ENCODE measurements at regions not wholly inside any gene's neighbourhood (a gene's known extent, or its start where the extent isn't known, plus 50 kb on each side); places are given as distances from the start of the nearest gene placed in this dataset.

DNA sequence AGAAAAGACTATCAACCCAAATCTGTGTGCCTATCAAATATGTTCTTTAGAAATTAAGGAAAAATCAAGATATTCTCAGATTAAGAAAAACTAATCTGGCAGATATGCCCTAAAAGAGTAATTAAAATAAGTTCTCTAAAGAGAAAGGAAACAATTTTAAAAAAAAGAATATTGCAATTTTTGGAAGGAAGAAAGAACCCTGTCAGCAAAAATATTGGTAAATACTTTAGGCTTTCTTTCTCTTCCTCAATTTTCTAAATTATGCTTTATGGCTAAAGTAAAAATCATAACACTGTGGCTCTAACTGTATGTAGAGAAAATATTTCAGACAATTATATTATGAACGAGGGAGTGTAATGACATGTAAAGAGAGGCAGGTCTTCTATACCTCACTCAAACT lies 691.3 kb upstream of the PTBP2 start:
- Histone ChIP-seq H3K9me3 (no peaks in the 10 kb centered on the region), H3K4me1 (ENCODE audit: insufficient read depth) (no peaks in the 10 kb centered on the region), H3K36me3 (no peaks in the 10 kb centered on the region), H3K4me3 (no peak overlapping the region), H3K27ac (no peak overlapping the region), H3K27me3 (no peaks in the 10 kb centered on the region)
- no peak for DNase-seq
- TF ChIP-seq CTCF (IDR thresholded peaks at IDR 0.05) (no peak), EP300 (IDR thresholded peaks at IDR 0.05) (no peak), POLR2A (IDR thresholded peaks at IDR 0.05) (no peak)
- WGBS, 3 donors, result 82 to 84% (median 83%) methylated on average over 1 of the region's 1 CpG
- intact Hi-C loops (cut with DNase I), result no loop called here

DNA sequence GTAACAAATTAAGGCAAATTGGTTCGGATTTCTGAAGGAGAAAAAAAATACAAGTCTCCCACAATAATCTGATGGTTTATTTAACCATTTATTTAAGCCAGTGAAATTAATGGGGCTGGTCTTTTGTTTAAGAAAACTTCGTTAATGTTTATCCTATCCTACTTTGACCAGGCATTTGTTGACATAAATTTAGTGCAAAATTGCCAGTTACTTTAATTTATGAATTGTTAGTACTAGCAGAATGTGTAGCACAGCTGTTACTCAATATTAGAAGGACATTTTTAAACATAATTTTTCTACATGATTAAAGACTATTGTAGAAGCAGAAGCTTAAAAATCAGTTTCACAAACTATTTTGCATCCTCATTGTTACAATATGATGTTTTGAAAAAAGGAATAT lies 687.6 kb upstream of the PTBP2 start:
- H3K4me1 ChIP-seq (ENCODE audit: insufficient read depth), result no peaks in the 10 kb centered on the region
- H3K9me3 ChIP-seq, result no peaks in the 10 kb centered on the region
- no peak overlapping the region for H3K4me3 ChIP-seq
- intact Hi-C loops (cut with DNase I), result no loop called here
- no peak for DNase-seq
- TF ChIP-seq CTCF (IDR thresholded peaks at IDR 0.05) (no peak), POLR2A (IDR thresholded peaks at IDR 0.05) (no peak), EP300 (IDR thresholded peaks at IDR 0.05) (no peak)
- H3K27ac ChIP-seq, result no peak overlapping the region
- no peaks in the 10 kb centered on the region for H3K36me3 ChIP-seq
- WGBS, 3 donors, result 5 to 22% (median 8%) methylated on average over 2 of the region's 2 CpGs
- H3K27me3 ChIP-seq, result no peaks in the 10 kb centered on the region

DNA sequence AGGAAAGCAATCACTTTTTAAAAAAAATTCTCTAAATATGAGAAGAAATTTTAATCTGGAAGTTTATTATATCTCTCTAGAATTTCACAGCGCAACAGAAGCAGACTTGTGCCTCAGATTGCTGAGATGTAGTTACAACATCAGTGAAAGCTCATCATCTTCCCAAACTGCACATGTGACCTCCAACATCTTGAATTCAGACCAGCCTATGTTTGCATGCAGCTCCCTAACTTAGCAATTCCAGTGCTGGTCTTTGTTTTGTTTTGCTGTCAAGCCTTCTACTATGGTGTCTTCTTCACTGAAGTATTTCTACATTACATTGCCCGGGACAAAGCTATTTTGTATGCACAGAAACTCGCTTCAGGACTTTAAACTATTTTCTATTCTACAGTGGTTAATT lies 684.8 kb upstream of the PTBP2 start:
- Histone ChIP-seq H3K9me3 (no peaks in the 10 kb centered on the region), H3K36me3 (no peaks in the 10 kb centered on the region), H3K4me1 (ENCODE audit: insufficient read depth) (no peaks in the 10 kb centered on the region), H3K27me3 (no peaks in the 10 kb centered on the region), H3K4me3 (no peak overlapping the region), H3K27ac (no peak overlapping the region)
- TF ChIP-seq CTCF (IDR thresholded peaks at IDR 0.05), result no peak
- no peak for TF ChIP-seq EP300 (IDR thresholded peaks at IDR 0.05)
- TF ChIP-seq POLR2A (IDR thresholded peaks at IDR 0.05), result no peak
- DNase-seq, result no peak
- intact Hi-C loops (cut with DNase I), result no loop called here
- 64 to 82% (median 68%) methylated on average over 3 of the region's 3 CpGs for WGBS, 3 donors

GRCh38 chr1:96038636-96039035 lies 682.9 kb upstream of the PTBP2 start:
- H3K27me3 ChIP-seq, result no peaks in the 10 kb centered on the region
- intact Hi-C loops (cut with DNase I), result no loop called here
- H3K27ac ChIP-seq, result no peak overlapping the region
- no peak for DNase-seq
- no peaks in the 10 kb centered on the region for H3K4me1 ChIP-seq (ENCODE audit: insufficient read depth)
- H3K4me3 ChIP-seq, result no peak overlapping the region
- TF ChIP-seq CTCF (IDR thresholded peaks at IDR 0.05), result no peak
- TF ChIP-seq EP300 (IDR thresholded peaks at IDR 0.05), result no peak
- TF ChIP-seq POLR2A (IDR thresholded peaks at IDR 0.05), result no peak
- 85 to 95% (median 86%) methylated on average over 1 of the region's 1 CpG for WGBS, 3 donors
- H3K36me3 ChIP-seq, result no peaks in the 10 kb centered on the region
- H3K9me3 ChIP-seq, result no peaks in the 10 kb centered on the region

DNA sequence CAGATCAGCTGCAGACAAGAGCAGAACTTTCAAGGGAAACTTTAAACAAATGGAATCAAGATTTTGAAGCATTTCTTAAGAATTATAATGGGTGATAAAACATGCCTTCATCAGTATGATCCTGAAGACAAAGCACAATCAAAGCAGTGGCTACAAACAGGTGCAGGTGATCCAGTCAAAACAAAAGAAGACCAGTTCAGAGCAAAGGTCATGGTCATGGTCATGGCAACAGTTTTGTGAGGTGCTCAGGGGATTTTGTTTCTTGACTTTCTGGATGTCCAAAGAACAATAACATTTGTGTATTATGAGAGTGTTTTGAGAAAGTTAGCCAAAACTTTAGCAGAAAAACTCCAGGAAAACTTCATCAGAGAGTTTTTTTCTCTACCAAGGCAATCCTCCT lies 681.7 kb upstream of the PTBP2 start:
- intact Hi-C loops (cut with DNase I), result no loop called here
- Histone ChIP-seq H3K4me3 (no peak overlapping the region), H3K9me3 (no peaks in the 10 kb centered on the region), H3K4me1 (ENCODE audit: insufficient read depth) (no peaks in the 10 kb centered on the region), H3K27me3 (no peaks in the 10 kb centered on the region), H3K27ac (no peak overlapping the region), H3K36me3 (no peaks in the 10 kb centered on the region)
- TF ChIP-seq POLR2A (IDR thresholded peaks at IDR 0.05) (no peak), EP300 (IDR thresholded peaks at IDR 0.05) (no peak), CTCF (IDR thresholded peaks at IDR 0.05) (no peak)
- no peak for DNase-seq
